ENCODE measurements at regions not wholly inside any gene's neighbourhood (a gene's known extent, or its start where the extent isn't known, plus 50 kb on each side); places are given as distances from the start of the nearest gene placed in this dataset.

- no peak for TF ChIP-seq POLR2AphosphoS5 (IDR thresholded peaks at IDR 0.05; ENCODE audit: low read depth)
- TF ChIP-seq REST (IDR thresholded peaks at IDR 0.05; ENCODE audit: insufficient replicate concordance, low read depth), result no peak
- no peak for TF ChIP-seq CTCF (IDR thresholded peaks at IDR 0.05; ENCODE audit: insufficient read depth, low read length)
- no peak for TF ChIP-seq GABPA (IDR thresholded peaks at IDR 0.05; ENCODE audit: low read depth)
- TF ChIP-seq SPI1 (IDR thresholded peaks at IDR 0.05; ENCODE audit: borderline replicate concordance, low read depth), result no peak
- DNase-seq (ENCODE audit: low read depth in 1 of 2, low spot score in 1 of 2), result no peak
- no peak overlapping the region for H3K27ac ChIP-seq (replicated peaks)
- no peak overlapping the region for H3K4me3 ChIP-seq (replicated peaks; ENCODE audit: insufficient read depth, low read length)
- no peaks in the 10 kb centered on the region for H3K27me3 ChIP-seq (ENCODE audit: insufficient read depth, poor library complexity, severe bottlenecking)
Observed at GRCh38 chr12:29050503-29050902, 98.6 kb upstream of the FAR2 start.

GRCh38 chr12:29051221-29051620 lies 97.9 kb upstream of the FAR2 start:
- no peak overlapping the region for H3K27ac ChIP-seq (replicated peaks)
- TF ChIP-seq REST (IDR thresholded peaks at IDR 0.05; ENCODE audit: insufficient replicate concordance, low read depth) (no peak), CTCF (IDR thresholded peaks at IDR 0.05; ENCODE audit: insufficient read depth, low read length) (no peak)
- no peak for DNase-seq (ENCODE audit: low read depth in 1 of 2, low spot score in 1 of 2)
- H3K27me3 ChIP-seq (ENCODE audit: insufficient read depth, poor library complexity, severe bottlenecking), result no peaks in the 10 kb centered on the region
- no peak overlapping the region for H3K4me3 ChIP-seq (replicated peaks; ENCODE audit: insufficient read depth, low read length)

GRCh38 chr12:29053567-29053966 lies 95.5 kb upstream of the FAR2 start:
- H3K27me3 ChIP-seq (ENCODE audit: insufficient read depth, poor library complexity, severe bottlenecking), result no peaks in the 10 kb centered on the region
- no peak for TF ChIP-seq REST (IDR thresholded peaks at IDR 0.05; ENCODE audit: insufficient replicate concordance, low read depth)
- no peak overlapping the region for H3K27ac ChIP-seq (replicated peaks)
- H3K4me3 ChIP-seq (replicated peaks; ENCODE audit: insufficient read depth, low read length), result no peak overlapping the region
- no peak for DNase-seq (ENCODE audit: low read depth in 1 of 2, low spot score in 1 of 2)

Measured in HL-60 (cell line).